HEK293T (cell line): ENCODE measurements at regions not wholly inside any gene's neighbourhood (a gene's known extent, or its start where the extent isn't known, plus 50 kb on each side); places are given as distances from the start of the nearest gene placed in this dataset.

ENCODE experiments used
- NFRKB ChIP-seq: fragments of 450-650 bp; IDR thresholded peaks from 2 replicates; pipeline ENCODE4 v1.6.1; 2016; ENCODE audit warnings: mild to moderate bottlenecking, moderate library complexity
- SUZ12 ChIP-seq: fragments of 450-650 bp; IDR thresholded peaks from 2 replicates; pipeline ENCODE4 v1.6.1; 2016; ENCODE audit warnings: mild to moderate bottlenecking

DNA sequence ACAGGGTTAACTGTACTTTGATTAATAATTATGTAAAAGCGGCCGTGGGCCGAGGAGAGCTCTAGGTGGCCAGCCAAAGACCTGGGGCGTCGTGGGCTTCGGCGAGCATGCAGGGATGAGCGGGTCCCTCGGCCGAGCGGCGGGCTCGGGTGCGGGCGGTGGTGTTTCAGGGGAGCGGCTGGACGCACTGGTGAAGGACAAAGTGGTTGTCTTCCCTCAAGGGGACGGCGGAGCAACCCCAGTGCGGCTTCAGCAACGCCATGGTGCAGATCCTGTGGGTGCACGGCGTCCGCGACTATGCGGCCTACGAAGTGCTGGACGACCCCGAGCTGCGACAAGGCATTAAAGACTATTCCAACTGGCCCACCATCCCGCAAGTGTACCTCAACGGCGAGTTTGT is 103.0 kb upstream of the C1GALT1C1 start:
- no peak for TF ChIP-seq NFRKB
- TF ChIP-seq SUZ12: no peak
